IMR-90 (cell line): ENCODE measurements at regions not wholly inside any gene's neighbourhood (a gene's known extent, or its start where the extent isn't known, plus 50 kb on each side); places are given as distances from the start of the nearest gene placed in this dataset.

Experiments used
- ATAC-seq: fragments of 200-7000 bp; cut with Tn5 transposase; 2 replicates; pipeline ENCODE4 v1.9.1; 2020; ENCODE audit warnings: low read depth, mild to moderate bottlenecking, moderate library complexity
- BruUV-seq: library from RNA; stranded (reverse); fragments of 400-500 nt; replicated peaks from 2 replicates; lab custom pipeline; 2021; lab: Mats Ljungman, UMichigan
- CTCF ChIA-PET: fragments of 300-600 bp; formaldehyde crosslinking; extraction: SDS; loops from one replicate; lab custom pipeline; 2021; ENCODE audit warnings: antibody characterized with exemption; lab: Yijun Ruan, JAX
- POLR2A ChIA-PET: fragments of 300-600 bp; sonication (Branson Sonifier 250); formaldehyde crosslinking; loops from one replicate; lab custom pipeline; 2022; ENCODE audit warnings: antibody characterized with exemption; ENCODE audit not compliant: unreplicated experiment; lab: Charles Lee
- DNase-seq: peaks from one replicate; pipeline ENCODE4 v3.0.0; 2013
- H2AFZ ChIP-seq: replicated peaks from 2 replicates; pipeline ENCODE3; 2013; ENCODE audit warnings: low read length, mild to moderate bottlenecking; ENCODE audit not compliant: poor library complexity
- H2AK5ac ChIP-seq: 2 replicates; pipeline ENCODE4 v1.6.1; 2013; ENCODE audit warnings: low read depth, low read length, inconsistent platforms
- H2AK9ac ChIP-seq: replicated peaks from 2 replicates; pipeline ENCODE3; 2013; ENCODE audit warnings: mild to moderate bottlenecking, low read depth, low read length, moderate library complexity; ENCODE audit not compliant: poor library complexity
- H2BK120ac ChIP-seq: 2 replicates; pipeline ENCODE4 v1.6.1; 2013; ENCODE audit warnings: low read depth, low read length, inconsistent platforms
- H2BK15ac ChIP-seq: 3 replicates; pipeline ENCODE4 v1.6.1; 2013; ENCODE audit warnings: low read depth, low read length, inconsistent platforms
- H2BK20ac ChIP-seq: 2 replicates; pipeline ENCODE4 v1.6.1; 2013; ENCODE audit warnings: low read depth, mild to moderate bottlenecking, inconsistent platforms, low read length, moderate library complexity
- H2BK5ac ChIP-seq: 2 replicates; pipeline ENCODE4 v1.6.1; 2013; ENCODE audit warnings: mild to moderate bottlenecking, low read depth, low read length, inconsistent platforms; ENCODE audit not compliant: poor library complexity, severe bottlenecking
- H3K14ac ChIP-seq: replicated peaks from 2 replicates; pipeline ENCODE4 v1.6.1; 2013; ENCODE audit warnings: low read depth, low read length, inconsistent platforms
- H3K18ac ChIP-seq: 2 replicates; pipeline ENCODE4 v1.6.1; 2013; ENCODE audit warnings: low read depth, low read length, control low read depth
- H3K23ac ChIP-seq: 2 replicates; pipeline ENCODE4 v1.6.1; 2013; ENCODE audit warnings: low read depth, low read length, inconsistent platforms
- H3K27ac ChIP-seq: 2 replicates; pipeline ENCODE4 v1.5.1; 2013; ENCODE audit warnings: mild to moderate bottlenecking, control low read depth, low read length; ENCODE audit not compliant: insufficient read depth
- H3K27me3 ChIP-seq: 2 replicates; pipeline ENCODE4 v1.6.1; 2013; ENCODE audit warnings: low read length; ENCODE audit not compliant: control insufficient read depth, insufficient read depth
- H3K36me3 ChIP-seq: 2 replicates; pipeline ENCODE4 v1.6.1; 2013; ENCODE audit warnings: low read length, mixed read lengths; ENCODE audit not compliant: control insufficient read depth, insufficient read depth
- H3K4ac ChIP-seq: 2 replicates; pipeline ENCODE4 v1.6.1; 2013; ENCODE audit warnings: low read depth, low read length, inconsistent platforms
- H3K4me1 ChIP-seq: 2 replicates; pipeline ENCODE4 v1.6.1; 2013; ENCODE audit warnings: low read length, mixed read lengths; ENCODE audit not compliant: control insufficient read depth, insufficient read depth
- H3K4me2 ChIP-seq: 2 replicates; pipeline ENCODE4 v1.6.1; 2013; ENCODE audit warnings: low read depth, mild to moderate bottlenecking, control low read depth, low read length, moderate library complexity
- H3K4me3 ChIP-seq: 2 replicates; pipeline ENCODE4 v1.5.1; 2013; ENCODE audit warnings: low read depth, mild to moderate bottlenecking, control low read depth, low read length, moderate library complexity; ENCODE audit not compliant: insufficient read depth
- H3K56ac ChIP-seq: 2 replicates; pipeline ENCODE4 v1.6.1; 2013; ENCODE audit warnings: low read length, inconsistent platforms; ENCODE audit not compliant: insufficient read depth; ENCODE audit errors: extremely low read depth
- H3K79me1 ChIP-seq, 2 experiments: 2 replicates each; pipeline ENCODE4 v1.6.1; 2013; ENCODE audit warnings: low read length in 2 of 2, inconsistent platforms in 1 of 2, low read depth in 1 of 2
- H3K9ac ChIP-seq: 2 replicates; pipeline ENCODE4 v1.6.1; 2013; ENCODE audit warnings: low read depth, low read length, control low read depth
- H3K9me1 ChIP-seq: 2 replicates; pipeline ENCODE4 v1.6.1; 2013; ENCODE audit warnings: low read length, inconsistent platforms; ENCODE audit not compliant: insufficient read depth
- H3K9me3 ChIP-seq: 2 replicates; pipeline ENCODE4 v1.6.1; 2013; ENCODE audit warnings: low read length; ENCODE audit not compliant: control insufficient read depth, insufficient read depth
- H4K20me1 ChIP-seq: 2 replicates; pipeline ENCODE4 v1.6.1; 2013; ENCODE audit warnings: low read length, inconsistent platforms; ENCODE audit not compliant: insufficient read depth
- H4K5ac ChIP-seq: 2 replicates; pipeline ENCODE4 v1.6.1; 2013; ENCODE audit warnings: mild to moderate bottlenecking, low read depth, low read length, control low read depth
- H4K8ac ChIP-seq, 2 experiments: 2 replicates each; pipeline ENCODE4 v1.6.1; 2013; ENCODE audit warnings: low read depth in 2 of 2, low read length in 2 of 2, control low read depth in 1 of 2, inconsistent platforms in 1 of 2
- H4K91ac ChIP-seq: 2 replicates; pipeline ENCODE4 v1.6.1; 2013; ENCODE audit warnings: low read depth, low read length, inconsistent platforms; ENCODE audit not compliant: insufficient read depth
- BHLHE40 ChIP-seq: fragments of 150-350 bp; IDR thresholded peaks from 2 replicates; pipeline ENCODE4 v1.6.1; 2016; ENCODE audit warnings: mild to moderate bottlenecking, low read depth, low read length
- CEBPB ChIP-seq: IDR thresholded peaks from 2 replicates; pipeline ENCODE4 v1.6.1; 2012; ENCODE audit warnings: low read depth, low read length, improper control_type of control experiment
- CHD1 ChIP-seq: IDR thresholded peaks from 2 replicates; pipeline ENCODE4 v1.6.1; 2012; ENCODE audit warnings: low read depth, low read length, improper control_type of control experiment
- CTCF ChIP-seq: conservative IDR thresholded peaks from 2 replicates; pipeline ENCODE4 v1.5.1; 2012; ENCODE audit warnings: mild to moderate bottlenecking, low read depth, low read length, improper control_type of control experiment
- FOS ChIP-seq: fragments of 150-350 bp; IDR thresholded peaks from 2 replicates; pipeline ENCODE4 v1.6.1; 2016; ENCODE audit warnings: low read depth, low read length
- MAFK ChIP-seq: IDR thresholded peaks from 2 replicates; pipeline ENCODE4 v1.6.1; 2012; ENCODE audit warnings: low read depth, low read length, improper control_type of control experiment
- MXI1 ChIP-seq: IDR thresholded peaks from 2 replicates; pipeline ENCODE4 v1.6.1; 2012; ENCODE audit warnings: low read depth, mild to moderate bottlenecking, low read length, moderate library complexity, borderline replicate concordance
- NFE2L2 ChIP-seq: fragments of 150-350 bp; IDR thresholded peaks from 2 replicates; pipeline ENCODE4 v1.6.1; 2016; ENCODE audit warnings: low read depth, mild to moderate bottlenecking, low read length
- POLR2A ChIP-seq: IDR thresholded peaks from 2 replicates; pipeline ENCODE4 v1.6.1; 2012; ENCODE audit warnings: mild to moderate bottlenecking, low read depth, low read length
- RCOR1 ChIP-seq: IDR thresholded peaks from 2 replicates; pipeline ENCODE4 v1.6.1; 2012; ENCODE audit warnings: mild to moderate bottlenecking, low read length, improper control_type of control experiment; ENCODE audit not compliant: insufficient replicate concordance
- RFX5 ChIP-seq: IDR thresholded peaks from 2 replicates; pipeline ENCODE4 v1.8.0; 2012; ENCODE audit warnings: low read depth, mild to moderate bottlenecking, low read length, moderate library complexity
- USF2 ChIP-seq: fragments of 150-350 bp; IDR thresholded peaks from 2 replicates; pipeline ENCODE4 v1.6.1; 2017; ENCODE audit warnings: mild to moderate bottlenecking, antibody characterized with exemption, low read length, low read depth
- WGBS, 2 experiments: methylation state at CpG; one replicate each; pipeline versions ENCODE4 v1.1.5 to v1.1.7; 2013; ENCODE audit warnings: missing lambda C conversion rate in 2 of 2; ENCODE audit not compliant: insufficient read length in 1 of 2; ENCODE audit errors: extremely low coverage in 2 of 2; 5-methylcytosine and 5-hydroxymethylcytosine counted together
- dilution Hi-C: fragments of 300-500 bp; cut with HindIII; formaldehyde crosslinking; loops from one replicate; pipeline ENCODE4 v1.14.3; 2018; ENCODE audit warnings: low sequenced_read_pairs; ENCODE audit not compliant: unreplicated experiment
- in situ Hi-C: fragments of 300-500 bp; cut with MboI; formaldehyde crosslinking; loops from 3 replicates; pipeline ENCODE4 v1.14.3; 2019; ENCODE audit warnings: low sequenced_read_pairs, inconsistent platforms, mixed read lengths
- intact Hi-C: fragments of 100-400 bp; cut with micrococcal nuclease; formaldehyde crosslinking; loops from 2 replicates; pipeline ENCODE4 v1.10.0; 2022

GRCh38 chr13:48844676-48845075 lies 131.0 kb upstream of the FNDC3A start:
- Histone ChIP-seq H3K79me1 (no peaks in the 10 kb centered on the region), H3K9me1 (no peaks in the 10 kb centered on the region), H3K14ac (no peak overlapping the region), H2AFZ (no peak overlapping the region), H3K27me3 (no peaks in the 10 kb centered on the region), H4K20me1 (no peaks in the 10 kb centered on the region), H3K9ac (no peak overlapping the region), H2AK9ac (no peak overlapping the region), H3K4me3 (no peak overlapping the region), H4K91ac (no peak overlapping the region), H3K23ac (no peak overlapping the region), H4K5ac (no peak overlapping the region), H3K36me3 (no peaks in the 10 kb centered on the region), H3K4me1 (no peaks in the 10 kb centered on the region), H2BK20ac (no peak overlapping the region), H3K56ac (no peak overlapping the region), H2AK5ac (no peak overlapping the region), H2BK5ac (no peak overlapping the region), H3K9me3 (no peaks in the 10 kb centered on the region), H3K4ac (no peak overlapping the region), H2BK15ac (no peak overlapping the region), H3K18ac (no peak overlapping the region), H2BK120ac (no peak overlapping the region), H3K4me2 (no peak overlapping the region), H4K8ac (no peak overlapping the region), H3K27ac (no peak overlapping the region)
- DNase-seq (no peak), ATAC-seq (no peak)
- BruUV-seq, result no TSS peak
- dilution Hi-C loops (no loop called here), in situ Hi-C loops (no loop called here), intact Hi-C loops (no loop called here)
- POLR2A ChIA-PET, result no interaction called here
- CTCF ChIA-PET, result interaction anchor here (1.1 kb wide), 1 partner anchor 15 kb away, joined by 3 read pairs; no protein-coding TSS in a partner anchor
- TF ChIP-seq NFE2L2 (no peak), USF2 (no peak), RFX5 (no peak), POLR2A (no peak), MXI1 (no peak), RCOR1 (no peak), CEBPB (no peak), MAFK (no peak), CHD1 (no peak), FOS (no peak), BHLHE40 (no peak), CTCF (no peak)
- no CpG with 5 or more reads among the region's 2 CpGs for WGBS, 2 experiments
